ENCODE measurements at regions not wholly inside any gene's neighbourhood (a gene's known extent, or its start where the extent isn't known, plus 50 kb on each side); places are given as distances from the start of the nearest gene placed in this dataset.

GRCh38 chr6:149150301-149150700 lies 167.2 kb upstream of the TAB2 start:
- no peak for DNase-seq (ENCODE audit: low read depth)

- no peak for DNase-seq (ENCODE audit: low read depth)
Observed at GRCh38 chr6:149150801-149151398, 166.6 kb upstream of the TAB2 start.

- DNase-seq (ENCODE audit: low read depth) = no peak
Observed at GRCh38 chr6:149152521-149152920, 165.0 kb upstream of the TAB2 start.

GRCh38 chr6:149153100-149153499 lies 164.4 kb upstream of the TAB2 start:
- no peak for DNase-seq (ENCODE audit: low read depth)

- DNase-seq (ENCODE audit: low read depth) = no peak
Observed at GRCh38 chr6:149153693-149154092, 163.8 kb upstream of the TAB2 start.

- no peak for DNase-seq (ENCODE audit: low read depth)
Observed at GRCh38 chr6:149154261-149154821, 163.2 kb upstream of the TAB2 start.

- no peak for DNase-seq (ENCODE audit: low read depth)
Observed at GRCh38 chr6:149157126-149157525, 160.4 kb upstream of the TAB2 start.

GRCh38 chr6:149158076-149158475 lies 159.4 kb upstream of the TAB2 start:
- no peak for DNase-seq (ENCODE audit: low read depth)

- DNase-seq (ENCODE audit: low read depth) = no peak
Observed at GRCh38 chr6:149160943-149161342, 156.6 kb upstream of the TAB2 start.

GRCh38 chr6:149162924-149163323 lies 154.6 kb upstream of the TAB2 start:
- no peak for DNase-seq (ENCODE audit: low read depth)

- no peak for DNase-seq (ENCODE audit: low read depth)
Observed at GRCh38 chr6:149164199-149164750, 153.2 kb upstream of the TAB2 start.

- DNase-seq (ENCODE audit: low read depth) = no peak
Observed at GRCh38 chr6:149166336-149166735, 151.2 kb upstream of the TAB2 start.

GRCh38 chr6:149166747-149167146 lies 150.8 kb upstream of the TAB2 start:
- no peak for DNase-seq (ENCODE audit: low read depth)

GRCh38 chr6:149168968-149169367 lies 148.5 kb upstream of the TAB2 start:
- no peak for DNase-seq (ENCODE audit: low read depth)

GRCh38 chr6:149169761-149170511 lies 147.6 kb upstream of the TAB2 start:
- DNase-seq (ENCODE audit: low read depth) = no peak

GRCh38 chr6:149170564-149171452 lies 146.7 kb upstream of the TAB2 start:
- no peak for DNase-seq (ENCODE audit: low read depth)

GRCh38 chr6:149173222-149173621 lies 144.3 kb upstream of the TAB2 start:
- DNase-seq (ENCODE audit: low read depth) = no peak

GRCh38 chr6:149174962-149175361 lies 142.6 kb upstream of the TAB2 start:
- no peak for DNase-seq (ENCODE audit: low read depth)

- no peak for DNase-seq (ENCODE audit: low read depth)
Observed at GRCh38 chr6:149176971-149177667, 140.4 kb upstream of the TAB2 start.

- no peak for DNase-seq (ENCODE audit: low read depth)
Observed at GRCh38 chr6:149179431-149179830, 138.1 kb upstream of the TAB2 start.

- DNase-seq (ENCODE audit: low read depth) = no peak
Observed at GRCh38 chr6:149181304-149181703, 136.2 kb upstream of the TAB2 start.

GRCh38 chr6:149182262-149182661 lies 135.2 kb upstream of the TAB2 start:
- no peak for DNase-seq (ENCODE audit: low read depth)
